ENCODE measurements at regions not wholly inside any gene's neighbourhood (a gene's known extent, or its start where the extent isn't known, plus 50 kb on each side); places are given as distances from the start of the nearest gene placed in this dataset.

DNA sequence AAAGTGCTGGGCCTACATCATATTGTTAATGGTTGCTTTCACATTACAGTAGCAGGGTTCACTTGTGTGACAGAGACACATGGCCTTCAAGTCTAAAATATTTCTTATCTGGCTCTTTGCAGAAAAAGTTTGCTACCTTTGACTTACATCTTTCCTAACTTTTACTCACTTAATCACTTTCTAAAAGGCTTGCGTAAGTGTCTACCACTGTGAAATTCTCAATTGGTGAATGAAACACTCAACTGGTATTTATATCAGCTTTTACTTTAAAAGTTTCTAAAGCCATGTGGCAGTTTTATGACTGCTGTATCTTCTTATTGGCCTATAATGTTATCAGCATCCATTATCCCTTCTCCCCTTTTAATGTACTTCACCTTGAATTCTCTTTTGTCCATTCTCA, 554.5 kb downstream of the ZIC1 start:
- no peaks in the 10 kb centered on the region for H3K4me1 Mint-ChIP-seq (ENCODE audit: low read depth, unreplicated experiment)
- Histone ChIP-seq H3K4me2 (ENCODE audit: low read length) (no peak overlapping the region), H3K79me2 (ENCODE audit: insufficient read depth, low read length) (no peaks in the 10 kb centered on the region), H3K4me1 (ENCODE audit: insufficient read depth, low read length) (no peaks in the 10 kb centered on the region), H4K20me1 (ENCODE audit: insufficient read depth, low read length) (no peaks in the 10 kb centered on the region), H3K9me3 (ENCODE audit: insufficient read depth, low read depth, low read length) (no peaks in the 10 kb centered on the region), H2AFZ (ENCODE audit: low read depth, low read length) (no peak overlapping the region), H3K9ac (ENCODE audit: low read length) (no peak overlapping the region), H3K4me3 (ENCODE audit: insufficient read depth, low read depth, low read length) (no peak overlapping the region), H3K36me3 (ENCODE audit: insufficient read depth, low read length) (no peaks in the 10 kb centered on the region), H3K27me3 (ENCODE audit: insufficient read depth, low read length) (no peaks in the 10 kb centered on the region), H3K27ac (ENCODE audit: low read depth, low read length) (no peak overlapping the region)
- H3K27me3 Mint-ChIP-seq (ENCODE audit: low read depth, unreplicated experiment) = no peaks in the 10 kb centered on the region
- TF ChIP-seq EZH2 (IDR thresholded peaks at IDR 0.05; ENCODE audit: insufficient read depth, low read length) (no peak), CTCF (IDR thresholded peaks at IDR 0.05; ENCODE audit: insufficient read depth, low read depth, low read length) (no peak)
- no peaks in the 10 kb centered on the region for H3K9me3 Mint-ChIP-seq (ENCODE audit: unreplicated experiment)
- FAIRE-seq (no peak), DNase-seq (ENCODE audit: low read depth) (no peak)
- no peak overlapping the region for H3K27ac Mint-ChIP-seq (ENCODE audit: unreplicated experiment)
- no peak overlapping the region for H3K4me3 Mint-ChIP-seq (ENCODE audit: unreplicated experiment)
- no peaks in the 10 kb centered on the region for H3K36me3 Mint-ChIP-seq (ENCODE audit: low read depth, unreplicated experiment)

DNA sequence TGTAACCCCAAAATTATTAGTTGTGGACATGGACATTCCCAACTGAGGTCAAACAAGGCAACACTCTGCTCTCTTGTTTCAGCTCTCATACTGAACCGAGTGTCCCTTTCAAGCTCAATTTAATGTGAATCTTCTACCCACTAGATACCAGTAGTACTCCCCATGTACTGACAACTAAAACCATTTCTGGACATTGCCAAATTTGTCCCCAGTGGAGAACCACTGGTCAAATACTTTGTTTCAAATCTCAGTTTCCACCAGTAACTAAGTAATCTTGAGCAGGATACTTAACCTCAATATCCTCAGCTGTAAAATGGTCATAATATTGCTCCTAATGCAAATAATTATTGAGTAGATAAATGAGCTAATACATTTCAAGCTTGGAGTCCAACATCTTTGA, 566.0 kb downstream of the ZIC1 start:
- Mint-ChIP-seq H3K27ac (ENCODE audit: unreplicated experiment) (no peak overlapping the region), H3K4me1 (ENCODE audit: low read depth, unreplicated experiment) (peaks cover 12% of the 10 kb centered on the region), H3K36me3 (ENCODE audit: low read depth, unreplicated experiment) (no peaks in the 10 kb centered on the region), H3K9me3 (ENCODE audit: unreplicated experiment) (no peaks in the 10 kb centered on the region), H3K4me3 (ENCODE audit: unreplicated experiment) (no peak overlapping the region), H3K27me3 (ENCODE audit: low read depth, unreplicated experiment) (no peaks in the 10 kb centered on the region)
- no peaks in the 10 kb centered on the region for H3K9me3 ChIP-seq (ENCODE audit: insufficient read depth, low read depth, low read length)
- no peaks in the 10 kb centered on the region for H3K36me3 ChIP-seq (ENCODE audit: insufficient read depth, low read length)
- DNase-seq (ENCODE audit: low read depth) (no peak), FAIRE-seq (no peak)
- no peak overlapping the region for H2AFZ ChIP-seq (ENCODE audit: low read depth, low read length)
- no peaks in the 10 kb centered on the region for H3K4me1 ChIP-seq (ENCODE audit: insufficient read depth, low read length)
- no peaks in the 10 kb centered on the region for H3K27me3 ChIP-seq (ENCODE audit: insufficient read depth, low read length)
- H3K79me2 ChIP-seq (ENCODE audit: insufficient read depth, low read length) = no peaks in the 10 kb centered on the region
- no peak overlapping the region for H3K9ac ChIP-seq (ENCODE audit: low read length)
- no peak overlapping the region for H3K4me3 ChIP-seq (ENCODE audit: insufficient read depth, low read depth, low read length)
- no peaks in the 10 kb centered on the region for H4K20me1 ChIP-seq (ENCODE audit: insufficient read depth, low read length)
- TF ChIP-seq EZH2 (IDR thresholded peaks at IDR 0.05; ENCODE audit: insufficient read depth, low read length) (no peak), CTCF (IDR thresholded peaks at IDR 0.05; ENCODE audit: insufficient read depth, low read depth, low read length) (no peak)
- no peak overlapping the region for H3K27ac ChIP-seq (ENCODE audit: low read depth, low read length)
- H3K4me2 ChIP-seq (ENCODE audit: low read length) = no peak overlapping the region

DNA sequence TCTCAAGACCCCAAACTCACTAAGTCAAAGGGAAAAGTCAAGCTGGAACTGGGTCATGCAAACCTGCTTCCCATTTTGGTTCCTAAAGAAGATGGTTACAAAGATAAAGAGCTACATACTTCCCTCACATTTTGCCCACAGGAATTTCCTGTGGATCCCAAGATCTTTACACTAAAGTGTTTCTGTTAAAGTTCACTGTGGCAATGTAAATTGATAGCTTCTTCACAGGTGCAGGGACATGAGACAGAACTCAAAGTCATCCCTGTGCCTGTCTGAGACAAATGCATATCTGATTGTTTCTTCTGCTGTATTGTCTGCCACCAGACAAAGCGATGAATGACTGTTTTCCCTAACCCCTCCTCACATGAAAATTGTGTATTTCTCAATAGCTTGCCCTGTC, 567.8 kb downstream of the ZIC1 start:
- Histone ChIP-seq H3K27ac (ENCODE audit: low read depth, low read length) (no peak overlapping the region), H3K9me3 (ENCODE audit: insufficient read depth, low read depth, low read length) (no peaks in the 10 kb centered on the region), H3K9ac (ENCODE audit: low read length) (no peak overlapping the region), H3K4me2 (ENCODE audit: low read length) (no peak overlapping the region), H3K27me3 (ENCODE audit: insufficient read depth, low read length) (no peaks in the 10 kb centered on the region), H2AFZ (ENCODE audit: low read depth, low read length) (no peak overlapping the region), H3K4me3 (ENCODE audit: insufficient read depth, low read depth, low read length) (no peak overlapping the region), H3K36me3 (ENCODE audit: insufficient read depth, low read length) (no peaks in the 10 kb centered on the region), H3K4me1 (ENCODE audit: insufficient read depth, low read length) (no peaks in the 10 kb centered on the region), H4K20me1 (ENCODE audit: insufficient read depth, low read length) (no peaks in the 10 kb centered on the region), H3K79me2 (ENCODE audit: insufficient read depth, low read length) (no peaks in the 10 kb centered on the region)
- H3K27ac Mint-ChIP-seq (ENCODE audit: unreplicated experiment) = no peak overlapping the region
- H3K36me3 Mint-ChIP-seq (ENCODE audit: low read depth, unreplicated experiment) = no peaks in the 10 kb centered on the region
- no peaks in the 10 kb centered on the region for H3K9me3 Mint-ChIP-seq (ENCODE audit: unreplicated experiment)
- H3K27me3 Mint-ChIP-seq (ENCODE audit: low read depth, unreplicated experiment) = no peaks in the 10 kb centered on the region
- FAIRE-seq = no peak
- DNase-seq (ENCODE audit: low read depth) = peak; percentile 6
- no peak overlapping the region for H3K4me3 Mint-ChIP-seq (ENCODE audit: unreplicated experiment)
- H3K4me1 Mint-ChIP-seq (ENCODE audit: low read depth, unreplicated experiment) = peaks cover 12% of the 10 kb centered on the region
- no peak for TF ChIP-seq EZH2 (IDR thresholded peaks at IDR 0.05; ENCODE audit: insufficient read depth, low read length)
- TF ChIP-seq CTCF (IDR thresholded peaks at IDR 0.05; ENCODE audit: insufficient read depth, low read depth, low read length) = no peak
